Nephron progenitor cell (in vitro differentiated cells): ENCODE measurements at regions not wholly inside any gene's neighbourhood (a gene's known extent, or its start where the extent isn't known, plus 50 kb on each side); places are given as distances from the start of the nearest gene placed in this dataset.

Experiments used
- DNase-seq: peaks from one replicate; pipeline ENCODE4 v3.0.0; 2021
- H3K27ac Mint-ChIP-seq: 2 replicates; pipeline ENCODE4 v1.8.0; 2021; ENCODE audit warnings: mild to moderate bottlenecking, moderate library complexity, mixed read lengths
- H3K27me3 Mint-ChIP-seq: 2 replicates; pipeline ENCODE4 v1.8.0; 2021; ENCODE audit warnings: mild to moderate bottlenecking, low read depth, mixed read lengths; ENCODE audit not compliant: poor library complexity
- H3K36me3 Mint-ChIP-seq: 2 replicates; pipeline ENCODE4 v1.8.0; 2021; ENCODE audit warnings: low read depth, mixed read lengths
- H3K4me1 Mint-ChIP-seq: 2 replicates; pipeline ENCODE4 v1.8.0; 2021; ENCODE audit warnings: mixed read lengths
- H3K4me3 Mint-ChIP-seq: 2 replicates; pipeline ENCODE4 v1.8.0; 2021; ENCODE audit warnings: mild to moderate bottlenecking, moderate library complexity, mixed read lengths
- H3K9me3 Mint-ChIP-seq: 2 replicates; pipeline ENCODE4 v1.8.0; 2021; ENCODE audit warnings: mild to moderate bottlenecking, moderate library complexity, mixed read lengths
- TF ChIP-seq, protein P1 (sequence below): fragments of 200-600 bp; sonication (generic); IDR thresholded peaks from 2 replicates; pipeline ENCODE4 v1.5.0; 2021; ENCODE audit warnings: antibody characterized with exemption

- peaks cover 63% of the 10 kb centered on the region for H3K4me1 Mint-ChIP-seq
- H3K36me3 Mint-ChIP-seq, result peaks cover 2% of the 10 kb centered on the region
- H3K9me3 Mint-ChIP-seq, result peaks cover 1% of the 10 kb centered on the region
- TF ChIP-seq, protein P1, sequence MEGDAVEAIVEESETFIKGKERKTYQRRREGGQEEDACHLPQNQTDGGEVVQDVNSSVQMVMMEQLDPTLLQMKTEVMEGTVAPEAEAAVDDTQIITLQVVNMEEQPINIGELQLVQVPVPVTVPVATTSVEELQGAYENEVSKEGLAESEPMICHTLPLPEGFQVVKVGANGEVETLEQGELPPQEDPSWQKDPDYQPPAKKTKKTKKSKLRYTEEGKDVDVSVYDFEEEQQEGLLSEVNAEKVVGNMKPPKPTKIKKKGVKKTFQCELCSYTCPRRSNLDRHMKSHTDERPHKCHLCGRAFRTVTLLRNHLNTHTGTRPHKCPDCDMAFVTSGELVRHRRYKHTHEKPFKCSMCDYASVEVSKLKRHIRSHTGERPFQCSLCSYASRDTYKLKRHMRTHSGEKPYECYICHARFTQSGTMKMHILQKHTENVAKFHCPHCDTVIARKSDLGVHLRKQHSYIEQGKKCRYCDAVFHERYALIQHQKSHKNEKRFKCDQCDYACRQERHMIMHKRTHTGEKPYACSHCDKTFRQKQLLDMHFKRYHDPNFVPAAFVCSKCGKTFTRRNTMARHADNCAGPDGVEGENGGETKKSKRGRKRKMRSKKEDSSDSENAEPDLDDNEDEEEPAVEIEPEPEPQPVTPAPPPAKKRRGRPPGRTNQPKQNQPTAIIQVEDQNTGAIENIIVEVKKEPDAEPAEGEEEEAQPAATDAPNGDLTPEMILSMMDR, result no peak
- no peak overlapping the region for H3K4me3 Mint-ChIP-seq
- H3K27me3 Mint-ChIP-seq, result no peaks in the 10 kb centered on the region
- no peak for DNase-seq
- H3K27ac Mint-ChIP-seq, result no peak overlapping the region
Measured at GRCh38 chr4:112858751-112859150, 190.7 kb upstream of the ANK2 start.

DNA sequence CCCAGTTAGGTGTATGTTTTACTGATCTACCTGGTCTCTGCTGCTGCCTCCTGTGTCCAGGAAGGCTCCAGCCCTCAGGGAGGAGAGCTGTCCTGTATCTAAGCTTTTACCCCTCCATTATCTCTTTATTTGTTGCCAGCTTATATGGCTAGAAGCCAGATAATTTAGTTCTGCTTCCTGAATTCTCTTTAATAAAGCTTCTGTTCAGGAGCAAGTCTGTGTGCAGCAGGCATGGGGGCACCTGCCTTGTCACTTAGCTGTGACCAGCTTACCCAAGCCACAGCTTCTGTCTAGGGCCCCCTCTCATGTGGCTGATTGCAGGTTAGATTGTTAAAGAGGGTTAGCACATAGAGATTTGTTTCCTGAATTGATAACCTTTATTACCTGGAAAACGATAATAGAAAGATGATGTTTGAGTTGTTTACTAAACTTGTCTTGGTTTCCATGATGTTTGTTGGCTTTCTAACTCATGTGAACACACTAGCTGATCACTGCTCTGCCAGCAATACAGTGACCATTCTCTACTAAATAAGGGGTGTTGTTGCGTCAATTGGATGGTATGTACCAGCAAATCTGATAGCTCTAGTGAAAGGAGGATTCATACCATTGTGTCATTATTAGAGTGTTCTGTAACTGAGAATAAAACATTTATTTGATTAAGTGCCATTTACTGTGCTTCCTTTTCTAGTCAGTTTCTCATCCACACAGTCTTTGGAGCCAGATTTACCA, 189.8 kb upstream of the ANK2 start:
- Mint-ChIP-seq H3K36me3 (peaks cover 5% of the 10 kb centered on the region), H3K4me1 (peaks cover 55% of the 10 kb centered on the region), H3K27ac (peak overlapping the region; percentile 71), H3K4me3 (no peak overlapping the region), H3K27me3 (no peaks in the 10 kb centered on the region), H3K9me3 (peaks cover 5% of the 10 kb centered on the region)
- DNase-seq, result no peak
- TF ChIP-seq, protein P1, result no peak

GRCh38 chr4:112860830-112861690, 188.4 kb upstream of the ANK2 start:
- H3K27ac Mint-ChIP-seq, result peak overlapping the region; percentile 93
- H3K4me1 Mint-ChIP-seq, result peaks cover 49% of the 10 kb centered on the region
- TF ChIP-seq, protein P1, result no peak
- no peaks in the 10 kb centered on the region for H3K27me3 Mint-ChIP-seq
- H3K9me3 Mint-ChIP-seq, result peaks cover 5% of the 10 kb centered on the region
- peak overlapping the region; percentile 62 for H3K4me3 Mint-ChIP-seq
- DNase-seq, result no peak
- peaks cover 5% of the 10 kb centered on the region for H3K36me3 Mint-ChIP-seq

DNA sequence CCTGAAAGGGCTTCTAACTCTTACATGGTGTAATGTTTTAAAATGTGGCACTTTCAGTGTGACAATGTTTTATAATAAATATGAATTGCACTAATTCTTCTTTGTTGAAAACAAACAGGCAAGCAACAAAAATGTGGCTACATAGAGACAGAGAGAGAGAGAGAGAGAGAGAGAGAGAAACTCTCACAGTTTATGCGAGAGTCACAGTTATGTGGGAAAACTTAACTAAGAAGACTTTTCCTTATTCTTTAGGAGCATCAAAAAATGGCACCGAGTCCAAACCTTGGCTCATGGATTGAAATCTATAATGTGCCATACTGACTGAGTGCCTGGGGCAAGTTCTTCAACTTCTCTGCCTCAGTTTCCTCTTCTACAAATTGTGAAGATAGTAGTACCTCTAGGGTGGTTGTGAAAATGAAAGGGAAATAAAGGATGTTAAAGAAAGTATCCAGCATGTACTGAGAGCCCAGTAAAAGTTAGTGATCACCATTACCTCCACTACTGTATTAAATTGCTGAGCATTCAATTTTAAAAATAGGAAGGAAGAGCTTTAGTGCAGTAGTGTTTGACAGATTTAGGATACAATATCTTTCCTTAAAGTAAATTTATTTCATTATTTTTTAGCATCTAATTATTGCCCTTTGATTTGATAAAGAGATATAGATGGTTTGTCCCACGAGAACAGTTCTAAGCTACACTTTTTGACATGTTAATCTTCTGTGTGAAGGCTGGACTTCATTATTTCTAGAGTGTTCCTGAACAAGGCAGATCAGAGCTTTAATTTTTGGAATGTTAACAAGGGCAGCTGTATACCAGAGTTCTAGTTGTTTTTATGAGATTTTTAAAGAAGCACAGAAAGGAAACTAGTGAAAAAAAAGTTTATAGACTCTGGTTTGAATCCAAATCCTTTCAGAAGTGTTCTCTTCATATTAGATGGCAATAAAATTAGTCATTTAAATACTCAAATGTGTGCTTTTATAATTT, 187.5 kb upstream of the ANK2 start:
- peaks cover 5% of the 10 kb centered on the region for H3K9me3 Mint-ChIP-seq
- H3K36me3 Mint-ChIP-seq, result peaks cover 5% of the 10 kb centered on the region
- TF ChIP-seq, protein P1, result no peak
- DNase-seq, result no peak
- H3K4me1 Mint-ChIP-seq, result peaks cover 47% of the 10 kb centered on the region
- H3K27ac Mint-ChIP-seq, result peak overlapping the region; percentile 93
- H3K4me3 Mint-ChIP-seq, result no peak overlapping the region
- no peaks in the 10 kb centered on the region for H3K27me3 Mint-ChIP-seq

GRCh38 chr4:112865443-112865842, 184.0 kb upstream of the ANK2 start:
- TF ChIP-seq, protein P1, result no peak
- no peaks in the 10 kb centered on the region for H3K27me3 Mint-ChIP-seq
- H3K4me3 Mint-ChIP-seq, result no peak overlapping the region
- H3K27ac Mint-ChIP-seq, result no peak overlapping the region
- DNase-seq, result no peak
- peaks cover 27% of the 10 kb centered on the region for H3K4me1 Mint-ChIP-seq
- H3K36me3 Mint-ChIP-seq, result peaks cover 5% of the 10 kb centered on the region
- peaks cover 5% of the 10 kb centered on the region for H3K9me3 Mint-ChIP-seq
